ENCODE measurements at regions not wholly inside any gene's neighbourhood (a gene's known extent, or its start where the extent isn't known, plus 50 kb on each side); places are given as distances from the start of the nearest gene placed in this dataset.

GRCh38 chr3:191593486-191593885 is 132.5 kb downstream of the PYDC2 start:
- TF ChIP-seq POLR2A (IDR thresholded peaks at IDR 0.05) = no peak
- TF ChIP-seq, protein P1, sequence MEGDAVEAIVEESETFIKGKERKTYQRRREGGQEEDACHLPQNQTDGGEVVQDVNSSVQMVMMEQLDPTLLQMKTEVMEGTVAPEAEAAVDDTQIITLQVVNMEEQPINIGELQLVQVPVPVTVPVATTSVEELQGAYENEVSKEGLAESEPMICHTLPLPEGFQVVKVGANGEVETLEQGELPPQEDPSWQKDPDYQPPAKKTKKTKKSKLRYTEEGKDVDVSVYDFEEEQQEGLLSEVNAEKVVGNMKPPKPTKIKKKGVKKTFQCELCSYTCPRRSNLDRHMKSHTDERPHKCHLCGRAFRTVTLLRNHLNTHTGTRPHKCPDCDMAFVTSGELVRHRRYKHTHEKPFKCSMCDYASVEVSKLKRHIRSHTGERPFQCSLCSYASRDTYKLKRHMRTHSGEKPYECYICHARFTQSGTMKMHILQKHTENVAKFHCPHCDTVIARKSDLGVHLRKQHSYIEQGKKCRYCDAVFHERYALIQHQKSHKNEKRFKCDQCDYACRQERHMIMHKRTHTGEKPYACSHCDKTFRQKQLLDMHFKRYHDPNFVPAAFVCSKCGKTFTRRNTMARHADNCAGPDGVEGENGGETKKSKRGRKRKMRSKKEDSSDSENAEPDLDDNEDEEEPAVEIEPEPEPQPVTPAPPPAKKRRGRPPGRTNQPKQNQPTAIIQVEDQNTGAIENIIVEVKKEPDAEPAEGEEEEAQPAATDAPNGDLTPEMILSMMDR (IDR thresholded peaks at IDR 0.05 in 4 of 5, conservative IDR thresholded peaks at IDR 0.05 in 1 of 5) = no peak

Data from gastrocnemius medialis (tissue), 4 donors.